Stromal cell of bone marrow (primary cell): ENCODE measurements at regions not wholly inside any gene's neighbourhood (a gene's known extent, or its start where the extent isn't known, plus 50 kb on each side); places are given as distances from the start of the nearest gene placed in this dataset.
"Not testable (repeated sequence)": the region's sequence is repeated elsewhere in the genome, so short reads cannot be mapped to it uniquely, and the experiment has no call there.

ENCODE experiments used
- DNase-seq: peaks from one replicate; pipeline ENCODE4 v3.0.0-alpha.2; 2012; ENCODE audit warnings: low read depth

GRCh38 chr10:78415111-78415510, 381.4 kb downstream of the RPS24 start:
- DNase-seq: no peak

- peak; percentile 87 for DNase-seq
Measured at GRCh38 chr10:78416031-78417011, 382.7 kb downstream of the RPS24 start.

DNA sequence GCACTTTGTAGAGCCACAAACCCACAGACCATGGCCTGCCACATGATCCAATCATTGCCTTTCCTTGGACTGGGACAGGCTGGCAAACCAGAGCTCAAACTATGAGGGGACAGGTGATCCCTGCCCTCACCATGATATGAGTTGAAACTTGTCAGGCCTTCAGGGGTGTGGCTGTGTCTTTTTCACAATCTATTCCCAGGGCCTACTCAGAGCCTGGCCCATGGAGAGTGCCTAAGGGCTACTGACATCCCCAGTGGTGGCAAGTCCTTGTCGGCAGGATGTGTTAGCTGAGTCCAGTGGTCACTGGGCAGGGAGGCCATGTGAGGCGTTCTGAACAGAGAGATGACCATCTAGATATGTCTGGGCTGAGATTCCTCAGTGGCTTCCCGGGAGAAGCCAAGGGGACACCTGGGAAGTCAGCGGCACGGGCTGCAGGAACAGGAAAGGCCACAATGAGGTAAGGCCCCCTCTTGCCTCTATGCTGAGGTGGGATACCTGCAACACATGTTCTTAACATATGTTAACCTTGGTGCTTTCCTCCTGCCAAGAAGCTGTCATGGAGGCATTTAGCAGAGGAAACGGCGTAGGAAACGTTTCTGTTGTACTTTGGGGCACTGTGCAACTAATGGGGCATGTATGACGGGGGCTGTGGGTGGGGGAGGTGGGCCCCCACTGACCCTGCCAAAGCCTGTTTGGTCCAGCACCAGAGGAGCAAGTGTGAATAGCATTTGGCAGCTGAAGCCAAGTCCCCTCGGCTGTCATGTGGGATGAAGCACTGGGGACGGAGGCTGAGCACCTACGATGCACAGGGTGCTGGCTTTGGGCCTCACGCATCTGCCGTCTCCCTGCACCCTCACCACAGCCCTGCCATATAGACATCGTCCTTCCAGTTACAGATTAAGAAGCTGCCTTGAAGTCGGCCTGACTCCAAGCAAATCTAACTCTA, 384.0 kb downstream of the RPS24 start:
- DNase-seq: no peak

GRCh38 chr10:78419481-78420265, 386.0 kb downstream of the RPS24 start:
- DNase-seq: no peak

- no peak for DNase-seq
Measured at GRCh38 chr10:78420946-78421735, 387.5 kb downstream of the RPS24 start.

GRCh38 chr10:78424050-78424449, 390.4 kb downstream of the RPS24 start:
- DNase-seq: not testable (repeated sequence)

DNA sequence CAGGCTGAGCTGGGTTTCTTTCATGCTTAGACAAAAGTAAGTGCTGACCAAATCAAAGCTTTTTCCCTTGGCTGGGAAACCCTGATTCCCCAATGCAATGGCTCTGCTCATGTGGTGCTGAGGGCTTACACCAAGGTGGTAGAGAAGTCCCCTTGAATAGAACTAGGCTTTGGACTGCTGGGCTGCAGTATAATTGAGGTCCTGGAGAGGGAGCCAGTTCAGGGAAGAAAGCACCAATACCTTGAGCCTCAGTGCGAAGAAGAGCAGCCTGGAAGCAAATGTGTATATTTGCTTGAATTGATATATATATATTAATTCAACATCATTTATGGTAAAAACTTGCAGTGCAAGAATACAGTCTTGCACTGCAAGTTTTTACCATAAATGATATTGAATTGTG, 391.1 kb downstream of the RPS24 start:
- DNase-seq: no peak

DNA sequence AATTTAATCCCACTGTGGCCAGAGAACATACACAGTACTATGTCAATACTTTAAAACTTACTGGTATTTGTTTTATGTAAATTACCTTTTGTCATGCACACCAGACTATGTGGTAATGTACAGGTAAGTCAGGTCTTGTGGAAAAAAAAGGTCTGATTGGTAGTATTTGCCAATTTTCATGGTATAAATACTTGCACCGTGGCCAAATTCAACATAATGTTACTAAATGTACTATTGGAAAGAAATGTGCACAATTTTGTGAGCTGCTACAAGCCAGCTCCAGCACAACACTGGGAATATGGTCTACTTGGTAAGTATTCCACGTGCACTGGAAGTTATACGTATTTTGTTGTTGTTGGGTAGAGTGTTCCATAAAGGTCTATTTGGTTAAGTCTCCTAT, 392.5 kb downstream of the RPS24 start:
- no peak for DNase-seq

GRCh38 chr10:78427497-78428031, 393.9 kb downstream of the RPS24 start:
- no peak for DNase-seq

DNA sequence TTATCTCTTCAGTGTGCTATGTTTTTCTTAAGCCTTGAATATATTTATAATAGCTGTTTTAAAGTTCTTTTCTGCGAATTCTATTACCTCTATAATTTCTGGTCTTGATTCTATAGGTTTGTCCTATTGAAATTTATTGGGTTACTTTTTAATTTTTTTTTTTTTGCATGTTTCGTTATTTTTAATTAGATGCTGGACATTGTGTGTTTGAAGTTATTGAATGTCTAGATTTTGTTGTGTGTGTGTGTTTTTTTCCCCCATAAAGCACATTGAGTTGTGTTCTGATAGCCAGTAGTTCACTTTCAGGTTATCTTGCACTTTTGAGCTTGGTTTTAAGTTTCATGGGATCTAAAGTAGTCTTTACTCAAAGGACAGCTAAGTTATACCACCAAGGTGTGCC, 394.9 kb downstream of the RPS24 start:
- DNase-seq: no peak

DNA sequence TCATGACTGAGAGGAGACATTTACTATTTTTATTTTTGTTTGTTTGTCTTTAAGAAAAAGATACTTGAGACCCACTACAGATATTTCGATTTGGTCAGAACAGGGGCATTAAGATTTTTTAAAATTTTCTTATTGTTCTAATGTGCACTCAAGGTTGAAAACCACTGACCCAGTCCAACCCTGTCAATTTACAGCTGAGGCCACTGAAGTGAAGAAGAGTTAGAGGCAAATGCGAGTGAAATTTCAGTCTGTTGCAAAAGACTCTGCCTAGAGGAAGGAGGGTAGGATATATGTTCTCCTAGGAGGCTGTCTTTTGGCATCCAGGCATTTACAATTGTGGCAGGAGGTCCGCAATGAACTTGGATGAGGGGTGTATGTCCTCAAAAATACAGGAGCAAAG, 396.3 kb downstream of the RPS24 start:
- DNase-seq: no peak

GRCh38 chr10:78432583-78432982, 398.9 kb downstream of the RPS24 start:
- peak; percentile 37 for DNase-seq

DNA sequence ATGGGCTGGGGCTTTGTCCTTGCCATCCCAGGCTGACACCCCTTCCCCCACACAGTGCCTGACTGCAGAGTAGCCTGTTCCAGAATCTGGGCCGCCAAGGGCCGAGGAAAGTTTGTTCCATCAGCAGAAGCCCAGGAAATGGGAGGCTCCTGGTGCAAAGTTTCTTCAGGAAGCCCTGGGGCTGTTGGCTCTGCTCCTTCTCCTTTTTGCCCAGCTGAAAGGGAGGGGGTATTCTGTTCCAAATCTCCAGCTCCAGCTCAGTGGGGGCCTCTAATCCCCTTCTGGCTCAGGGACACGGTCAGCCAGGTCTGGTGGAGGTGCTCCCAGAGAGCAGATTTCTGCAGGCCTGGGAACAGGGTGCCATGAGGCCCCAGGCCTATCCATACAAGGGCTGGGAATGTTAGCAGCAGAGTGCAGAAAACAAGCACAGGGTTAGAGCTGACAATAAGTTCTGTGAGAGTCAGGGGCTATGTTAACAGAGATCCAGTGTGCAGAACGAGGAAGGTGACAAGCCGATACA, 399.5 kb downstream of the RPS24 start:
- DNase-seq: no peak

- DNase-seq: no peak
Measured at GRCh38 chr10:78433766-78434535, 400.3 kb downstream of the RPS24 start.

DNA sequence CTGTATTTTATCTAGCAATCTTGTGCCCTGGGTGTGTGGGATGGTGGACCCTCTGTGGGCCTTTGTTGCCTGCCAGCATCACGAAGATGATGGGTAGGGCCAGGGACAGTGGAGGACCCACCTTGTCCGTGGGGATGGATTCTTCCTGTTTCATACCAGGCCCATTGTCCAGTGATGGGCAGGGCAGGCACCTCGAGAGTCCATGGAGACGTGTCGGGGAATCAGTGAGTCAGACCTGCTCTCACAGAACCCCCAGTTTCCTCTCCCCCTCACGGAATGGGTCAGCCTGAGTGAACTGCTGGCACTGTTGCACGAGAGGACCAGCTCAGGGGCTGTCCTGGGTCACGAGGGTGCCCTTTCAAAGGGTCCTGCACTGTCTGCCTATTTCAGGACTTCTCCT, 401.2 kb downstream of the RPS24 start:
- DNase-seq: no peak

GRCh38 chr10:78435484-78436221, 402.0 kb downstream of the RPS24 start:
- no peak for DNase-seq

DNA sequence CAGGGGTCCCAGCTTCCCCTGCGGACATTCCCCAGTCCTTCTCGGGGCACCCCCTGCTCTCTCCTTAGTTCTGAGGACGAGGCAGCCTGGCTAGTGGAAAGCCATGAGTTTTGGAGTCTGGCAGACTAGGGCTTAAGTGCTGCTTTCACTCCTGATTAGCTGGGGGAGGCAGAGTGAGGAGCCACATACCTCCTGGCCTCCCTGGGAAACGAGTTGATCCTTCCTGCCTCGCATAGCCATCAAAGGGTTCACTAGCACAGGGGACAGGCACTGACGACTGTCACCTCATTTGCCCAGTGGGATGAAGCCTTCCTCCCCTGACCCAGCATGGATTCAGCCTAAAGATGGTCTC, 402.5 kb downstream of the RPS24 start:
- DNase-seq: no peak

DNA sequence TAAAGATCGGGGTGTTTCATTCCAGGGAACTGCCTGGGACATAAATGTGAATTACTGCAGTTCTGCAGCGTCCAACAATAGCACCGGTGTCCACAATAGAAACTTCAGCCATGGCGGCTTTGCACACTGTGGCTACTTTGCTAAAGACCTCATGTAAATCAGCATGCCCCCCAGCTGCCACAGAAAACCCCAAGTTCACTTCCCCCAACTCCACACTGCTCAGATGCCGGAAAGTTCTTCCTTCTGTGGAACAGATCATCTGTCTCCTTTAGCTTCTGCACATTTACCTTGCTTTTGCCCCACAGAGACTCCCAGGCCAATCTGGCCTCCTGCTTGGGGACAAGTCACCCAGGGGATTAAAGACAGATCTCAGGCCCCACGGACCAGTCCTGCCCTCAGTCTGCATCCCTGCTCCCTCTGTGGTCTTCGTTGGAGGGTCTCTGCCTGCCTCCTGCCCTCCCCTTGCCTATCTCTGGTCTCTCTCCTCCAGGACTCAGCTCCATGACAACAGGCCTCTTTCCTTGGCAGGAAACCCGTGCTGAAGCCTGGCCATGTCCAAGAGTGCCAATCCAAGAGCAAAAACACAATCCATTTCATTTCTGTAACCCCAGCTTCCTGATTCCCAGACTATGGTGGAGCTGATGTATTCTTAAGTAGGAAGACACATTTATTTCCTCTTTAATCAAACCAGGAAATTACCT, 403.2 kb downstream of the RPS24 start:
- DNase-seq: no peak

- DNase-seq: no peak
Measured at GRCh38 chr10:78437407-78437768, 403.7 kb downstream of the RPS24 start.
